ENCODE measurements at regions not wholly inside any gene's neighbourhood (a gene's known extent, or its start where the extent isn't known, plus 50 kb on each side); places are given as distances from the start of the nearest gene placed in this dataset.

- TF ChIP-seq CBX8 (IDR thresholded peaks at IDR 0.05; ENCODE audit: borderline replicate concordance, extremely low read depth, low read depth, low read length, poor library complexity, severe bottlenecking) (no peak), ZNF77 (CRISPR knock-in tag; IDR thresholded peaks at IDR 0.05) (no peak), GTF2A2 (tag; IDR thresholded peaks at IDR 0.05) (no peak), MCM3 (IDR thresholded peaks at IDR 0.05) (no peak)
Observed at GRCh38 chr15:93835344-93835743, 396.0 kb upstream of the MCTP2 start (continued).

- FAIRE-seq (no peak), ATAC-seq (no peak), DNase-seq (ENCODE audit: extremely low read depth in 1 of 4, low spot score in 3 of 4) (no peak)
- Histone ChIP-seq H4K20me1 (replicated peaks; ENCODE audit: control insufficient read depth, insufficient read depth, low read length) (no peaks in the 10 kb centered on the region), H3K36me3 (ENCODE audit: control insufficient read depth, insufficient read depth, low read length) (no peaks in the 10 kb centered on the region), H3K4me2 (ENCODE audit: insufficient read depth, low read length) (no peak overlapping the region), H3K4me3 (no peak overlapping the region), H3K27ac (ENCODE audit: extremely low read depth, low read depth, low read length) (no peak overlapping the region), H3K4me1 (replicated peaks in 1 of 2; ENCODE audit: control insufficient read depth in 2 of 2, insufficient read depth in 2 of 2, low read length in 2 of 2) (no peaks in the 10 kb centered on the region), H3K9me1 (ENCODE audit: control insufficient read depth, insufficient read depth, low read length) (no peaks in the 10 kb centered on the region), H3K9ac (ENCODE audit: insufficient read depth in 1 of 2, low read depth in 2 of 2, low read length in 2 of 2) (no peak overlapping the region), H3K79me2 (ENCODE audit: control insufficient read depth, insufficient read depth, low read length) (no peaks in the 10 kb centered on the region), H3K9me3 (replicated peaks; ENCODE audit: control insufficient read depth, insufficient read depth, low read depth, low read length) (no peaks in the 10 kb centered on the region), H2AFZ (ENCODE audit: low read depth, low read length) (no peak overlapping the region), H3K27me3 (ENCODE audit: control insufficient read depth in 2 of 2, insufficient read depth in 2 of 2, low read length in 2 of 2) (no peaks in the 10 kb centered on the region)
- BruUV-seq (replicated peaks), result no TSS peak
- ChIA-PET CTCF (ENCODE audit: low intra/inter-chr PET ratio) (no interaction called here), POLR2A (no interaction called here)
- in situ Hi-C loops (cut with MboI), result no loop called here
- WGBS (ENCODE audit: insufficient coverage, low coverage, missing lambda C conversion rate), result 0% methylated on average over 1 of the region's 1 CpG
- intact Hi-C loops (cut with micrococcal nuclease), result no loop called here
- no peak for TF ChIP-seq GABPA (tag; conservative IDR thresholded peaks at IDR 0.05; ENCODE audit: low read depth)
- TF ChIP-seq SMAD1 (IDR thresholded peaks at IDR 0.05; ENCODE audit: low read depth, low read length, partially characterized antibody), result no peak
- TF ChIP-seq HDAC6 (IDR thresholded peaks at IDR 0.05; ENCODE audit: low read depth, low read length), result no peak
- TF ChIP-seq USF1 (CRISPR knock-in tag; IDR thresholded peaks at IDR 0.05), result no peak
- no peak for TF ChIP-seq SUPT5H (IDR thresholded peaks at IDR 0.05)
- no peak for TF ChIP-seq RNF219 (CRISPR knock-in tag; IDR thresholded peaks at IDR 0.05)
- TF ChIP-seq GABPB1 (CRISPR knock-in tag; IDR thresholded peaks at IDR 0.05), result no peak
- TF ChIP-seq SMARCA4 (IDR thresholded peaks at IDR 0.05), result no peak
- no peak for TF ChIP-seq NR0B1 (IDR thresholded peaks at IDR 0.05; ENCODE audit: partially characterized antibody)
- TF ChIP-seq ZC3H4 (CRISPR knock-in tag; IDR thresholded peaks at IDR 0.05; ENCODE audit: borderline replicate concordance), result no peak
Observed at GRCh38 chr15:93831641-93832040, 399.7 kb upstream of the MCTP2 start.

All from K562 (cell line).